ENCODE measurements at regions not wholly inside any gene's neighbourhood (a gene's known extent, or its start where the extent isn't known, plus 50 kb on each side); places are given as distances from the start of the nearest gene placed in this dataset.
A peak's percentile ranks its signal among the peaks of the same experiment; 100 is the strongest.

GRCh38 chr1:209354111-209354839 lies 229.2 kb upstream of the CAMK1G start:
- Mint-ChIP-seq H3K4me1 (peaks cover 45% of the 10 kb centered on the region), H3K9me3 (no peaks in the 10 kb centered on the region), H3K27ac (no peak overlapping the region), H3K27me3 (ENCODE audit: insufficient read depth) (no peaks in the 10 kb centered on the region), H3K36me3 (ENCODE audit: low read depth) (no peaks in the 10 kb centered on the region), H3K4me3 (no peak overlapping the region)
- H3K4me3 ChIP-seq (ENCODE audit: low read length): no peak overlapping the region
- no peaks in the 10 kb centered on the region for H3K36me3 ChIP-seq (ENCODE audit: control insufficient read depth, insufficient read depth, low read length)
- no peaks in the 10 kb centered on the region for H3K4me1 ChIP-seq (ENCODE audit: control insufficient read depth, insufficient read depth, low read length)
- TF ChIP-seq, protein P1, sequence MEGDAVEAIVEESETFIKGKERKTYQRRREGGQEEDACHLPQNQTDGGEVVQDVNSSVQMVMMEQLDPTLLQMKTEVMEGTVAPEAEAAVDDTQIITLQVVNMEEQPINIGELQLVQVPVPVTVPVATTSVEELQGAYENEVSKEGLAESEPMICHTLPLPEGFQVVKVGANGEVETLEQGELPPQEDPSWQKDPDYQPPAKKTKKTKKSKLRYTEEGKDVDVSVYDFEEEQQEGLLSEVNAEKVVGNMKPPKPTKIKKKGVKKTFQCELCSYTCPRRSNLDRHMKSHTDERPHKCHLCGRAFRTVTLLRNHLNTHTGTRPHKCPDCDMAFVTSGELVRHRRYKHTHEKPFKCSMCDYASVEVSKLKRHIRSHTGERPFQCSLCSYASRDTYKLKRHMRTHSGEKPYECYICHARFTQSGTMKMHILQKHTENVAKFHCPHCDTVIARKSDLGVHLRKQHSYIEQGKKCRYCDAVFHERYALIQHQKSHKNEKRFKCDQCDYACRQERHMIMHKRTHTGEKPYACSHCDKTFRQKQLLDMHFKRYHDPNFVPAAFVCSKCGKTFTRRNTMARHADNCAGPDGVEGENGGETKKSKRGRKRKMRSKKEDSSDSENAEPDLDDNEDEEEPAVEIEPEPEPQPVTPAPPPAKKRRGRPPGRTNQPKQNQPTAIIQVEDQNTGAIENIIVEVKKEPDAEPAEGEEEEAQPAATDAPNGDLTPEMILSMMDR (conservative IDR thresholded peaks at IDR 0.05): peak; percentile 94
- H3K27me3 ChIP-seq (ENCODE audit: control insufficient read depth, insufficient read depth, low read length, poor library complexity, severe bottlenecking): no peaks in the 10 kb centered on the region
- DNase-seq: peak; percentile 93
- no peaks in the 10 kb centered on the region for H3K9me3 ChIP-seq (ENCODE audit: control insufficient read depth, low read length)
- 59 to 68% methylated on average over 15 to 20 of the region's 20 CpGs for WGBS, 2 experiments (ENCODE audit: insufficient coverage in 1 of 2, insufficient read length in 1 of 2)
- no peak overlapping the region for H3K27ac ChIP-seq (ENCODE audit: low read depth, low read length)
- H3K9ac ChIP-seq (ENCODE audit: extremely low read depth, low read length, poor library complexity, severe bottlenecking): no peak overlapping the region

DNA sequence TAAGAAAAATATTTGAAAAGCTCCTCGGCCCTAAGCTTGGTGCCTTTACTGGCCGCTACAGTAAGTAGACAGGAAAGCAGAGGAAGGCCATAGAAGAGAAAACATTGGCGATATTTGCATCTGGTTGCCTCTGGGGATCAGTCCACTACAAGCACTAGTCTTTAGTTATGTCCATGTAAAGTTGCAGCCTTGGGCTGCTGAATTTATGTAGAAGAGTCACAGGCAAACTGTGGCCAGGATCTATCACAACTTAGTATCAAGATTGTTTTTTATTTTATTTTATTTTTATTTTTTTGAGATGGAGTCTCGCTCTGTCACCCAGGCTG lies 228.7 kb upstream of the CAMK1G start:
- peaks cover 47% of the 10 kb centered on the region for H3K4me1 Mint-ChIP-seq
- DNase-seq: no peak
- H3K9me3 Mint-ChIP-seq: no peaks in the 10 kb centered on the region
- Histone ChIP-seq H3K9ac (ENCODE audit: extremely low read depth, low read length, poor library complexity, severe bottlenecking) (no peak overlapping the region), H3K27ac (ENCODE audit: low read depth, low read length) (no peak overlapping the region), H3K4me3 (ENCODE audit: low read length) (no peak overlapping the region), H3K36me3 (ENCODE audit: control insufficient read depth, insufficient read depth, low read length) (no peaks in the 10 kb centered on the region), H3K27me3 (ENCODE audit: control insufficient read depth, insufficient read depth, low read length, poor library complexity, severe bottlenecking) (no peaks in the 10 kb centered on the region), H3K4me1 (ENCODE audit: control insufficient read depth, insufficient read depth, low read length) (peaks cover 2% of the 10 kb centered on the region), H3K9me3 (ENCODE audit: control insufficient read depth, low read length) (no peaks in the 10 kb centered on the region)
- TF ChIP-seq, protein P1 (conservative IDR thresholded peaks at IDR 0.05): no peak
- 69 to 77% methylated on average over 3 to 4 of the region's 4 CpGs for WGBS, 2 experiments (ENCODE audit: insufficient coverage in 1 of 2, insufficient read length in 1 of 2)
- no peak overlapping the region for H3K4me3 Mint-ChIP-seq
- no peak overlapping the region for H3K27ac Mint-ChIP-seq
- no peaks in the 10 kb centered on the region for H3K27me3 Mint-ChIP-seq (ENCODE audit: insufficient read depth)
- no peaks in the 10 kb centered on the region for H3K36me3 Mint-ChIP-seq (ENCODE audit: low read depth)

DNA sequence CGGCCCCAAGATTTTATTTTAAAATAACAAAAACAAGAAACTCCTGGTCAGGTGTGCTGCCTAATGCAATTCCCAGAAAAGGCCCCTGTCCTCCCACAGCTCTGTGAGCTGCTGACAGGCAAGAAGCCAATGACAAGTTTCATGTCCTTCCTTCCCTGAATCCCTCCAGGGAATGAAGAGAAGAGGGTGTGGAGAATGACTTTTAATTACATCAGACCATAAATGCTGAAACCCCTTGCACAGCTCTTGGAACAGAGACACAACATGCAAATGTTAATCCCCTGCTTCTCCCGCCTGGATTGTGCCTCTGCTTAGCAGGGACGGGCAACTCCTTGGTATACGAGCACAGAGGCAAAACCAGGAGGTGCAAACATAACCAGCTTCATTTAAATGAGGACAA lies 228.1 kb upstream of the CAMK1G start:
- no peaks in the 10 kb centered on the region for H3K27me3 ChIP-seq (ENCODE audit: control insufficient read depth, insufficient read depth, low read length, poor library complexity, severe bottlenecking)
- H3K36me3 ChIP-seq (ENCODE audit: control insufficient read depth, insufficient read depth, low read length): no peaks in the 10 kb centered on the region
- Mint-ChIP-seq H3K9me3 (no peaks in the 10 kb centered on the region), H3K4me3 (no peak overlapping the region), H3K27ac (no peak overlapping the region), H3K27me3 (ENCODE audit: insufficient read depth) (no peaks in the 10 kb centered on the region), H3K36me3 (ENCODE audit: low read depth) (no peaks in the 10 kb centered on the region), H3K4me1 (peaks cover 54% of the 10 kb centered on the region)
- 84 to 92% methylated on average over 4 of the region's 4 CpGs for WGBS, 2 experiments (ENCODE audit: insufficient coverage in 1 of 2, insufficient read length in 1 of 2)
- no peak overlapping the region for H3K4me3 ChIP-seq (ENCODE audit: low read length)
- TF ChIP-seq, protein P1 (conservative IDR thresholded peaks at IDR 0.05): no peak
- peaks cover 5% of the 10 kb centered on the region for H3K4me1 ChIP-seq (ENCODE audit: control insufficient read depth, insufficient read depth, low read length)
- no peaks in the 10 kb centered on the region for H3K9me3 ChIP-seq (ENCODE audit: control insufficient read depth, low read length)
- no peak overlapping the region for H3K9ac ChIP-seq (ENCODE audit: extremely low read depth, low read length, poor library complexity, severe bottlenecking)
- DNase-seq: no peak
- no peak overlapping the region for H3K27ac ChIP-seq (ENCODE audit: low read depth, low read length)

Data from endodermal cell (in vitro differentiated cells).